C4-2B (cell line): ENCODE measurements at regions not wholly inside any gene's neighbourhood (a gene's known extent, or its start where the extent isn't known, plus 50 kb on each side); places are given as distances from the start of the nearest gene placed in this dataset.

ENCODE experiments used
- ZFX ChIP-seq: fragments of 450-650 bp; IDR thresholded peaks from 2 replicates; pipeline ENCODE4 v1.6.1; 2017
- TF ChIP-seq, protein P1 (sequence below): fragments of 450-650 bp; conservative IDR thresholded peaks from 2 replicates; pipeline ENCODE4 v1.5.1; 2017; ENCODE audit warnings: mild to moderate bottlenecking

DNA sequence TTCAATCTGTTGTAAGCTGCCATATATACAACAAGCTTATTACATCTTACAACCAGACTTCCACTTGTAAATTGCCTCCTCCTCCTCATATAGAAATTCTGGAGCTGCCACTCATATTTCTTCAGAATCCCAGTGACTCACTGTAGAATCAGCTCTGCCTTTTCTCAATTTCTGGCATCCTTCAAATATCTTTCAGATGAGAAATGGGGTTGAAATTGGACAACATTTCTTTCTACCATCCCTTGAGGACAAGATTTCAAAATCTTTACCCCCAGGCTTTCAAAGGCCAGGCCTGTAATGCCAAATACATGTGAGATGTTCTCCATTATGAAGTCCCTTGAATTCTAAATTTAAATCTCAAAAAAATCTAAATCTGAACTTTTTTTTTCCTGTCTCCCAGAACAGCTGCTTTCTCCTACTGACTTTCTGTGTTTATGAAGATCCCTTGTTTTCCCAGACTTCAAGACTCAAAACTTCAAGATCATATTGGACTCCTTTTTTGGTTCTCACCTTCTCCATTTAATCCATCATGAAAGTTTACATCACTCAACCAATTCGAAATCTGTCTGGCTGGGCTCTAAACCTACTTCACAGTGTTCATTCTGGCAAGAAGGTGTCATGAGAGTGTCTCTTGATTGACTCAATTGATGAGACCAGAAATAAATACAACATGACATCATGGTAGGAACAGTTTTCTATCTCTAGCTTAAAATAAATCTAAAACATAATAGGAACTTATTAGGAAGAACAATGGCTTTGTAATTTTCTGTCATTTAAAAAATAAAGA, 109.8 kb downstream of the HMHB1 start:
- TF ChIP-seq, protein P1, sequence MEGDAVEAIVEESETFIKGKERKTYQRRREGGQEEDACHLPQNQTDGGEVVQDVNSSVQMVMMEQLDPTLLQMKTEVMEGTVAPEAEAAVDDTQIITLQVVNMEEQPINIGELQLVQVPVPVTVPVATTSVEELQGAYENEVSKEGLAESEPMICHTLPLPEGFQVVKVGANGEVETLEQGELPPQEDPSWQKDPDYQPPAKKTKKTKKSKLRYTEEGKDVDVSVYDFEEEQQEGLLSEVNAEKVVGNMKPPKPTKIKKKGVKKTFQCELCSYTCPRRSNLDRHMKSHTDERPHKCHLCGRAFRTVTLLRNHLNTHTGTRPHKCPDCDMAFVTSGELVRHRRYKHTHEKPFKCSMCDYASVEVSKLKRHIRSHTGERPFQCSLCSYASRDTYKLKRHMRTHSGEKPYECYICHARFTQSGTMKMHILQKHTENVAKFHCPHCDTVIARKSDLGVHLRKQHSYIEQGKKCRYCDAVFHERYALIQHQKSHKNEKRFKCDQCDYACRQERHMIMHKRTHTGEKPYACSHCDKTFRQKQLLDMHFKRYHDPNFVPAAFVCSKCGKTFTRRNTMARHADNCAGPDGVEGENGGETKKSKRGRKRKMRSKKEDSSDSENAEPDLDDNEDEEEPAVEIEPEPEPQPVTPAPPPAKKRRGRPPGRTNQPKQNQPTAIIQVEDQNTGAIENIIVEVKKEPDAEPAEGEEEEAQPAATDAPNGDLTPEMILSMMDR, result no peak
- TF ChIP-seq ZFX, result no peak
